ENCODE measurements at regions not wholly inside any gene's neighbourhood (a gene's known extent, or its start where the extent isn't known, plus 50 kb on each side); places are given as distances from the start of the nearest gene placed in this dataset.

DNA sequence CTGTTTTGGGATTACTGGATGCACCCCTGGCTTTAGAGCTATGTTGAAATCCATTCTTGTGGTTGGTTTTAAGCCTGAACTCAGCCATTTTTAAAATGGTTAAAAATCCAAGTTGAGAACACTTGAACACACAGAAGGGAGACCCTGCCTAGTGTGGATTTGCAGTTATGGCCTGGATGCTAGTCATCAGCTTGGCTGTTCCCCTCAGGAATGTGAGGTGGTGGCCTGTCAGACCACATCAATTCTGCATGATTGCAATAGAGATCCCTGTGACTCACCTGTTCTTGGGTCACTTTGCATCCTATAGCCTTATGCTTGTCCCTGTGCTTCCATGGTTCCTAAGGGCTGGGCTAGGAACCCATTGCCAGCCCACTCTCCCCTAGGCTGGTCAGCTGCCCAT lies 454.1 kb downstream of the ATP23 start:
- FAIRE-seq (no peak), DNase-seq (ENCODE audit: insufficient read length, low spot score) (no peak)
- TF ChIP-seq POU2F2 (IDR thresholded peaks at IDR 0.05; ENCODE audit: low read depth, low read length) (no peak), POLR2A (IDR thresholded peaks at IDR 0.05; ENCODE audit: low read depth, low read length) (no peak), SPI1 (IDR thresholded peaks at IDR 0.05; ENCODE audit: low read depth, low read length) (no peak), PAX5 (IDR thresholded peaks at IDR 0.05; ENCODE audit: insufficient read depth, low read length, severe bottlenecking) (no peak), POLR2AphosphoS5 (IDR thresholded peaks at IDR 0.05; ENCODE audit: low read depth, low read length) (no peak), TAF1 (IDR thresholded peaks at IDR 0.05; ENCODE audit: low read depth, low read length) (no peak)

- no peak for FAIRE-seq
- DNase-seq (ENCODE audit: insufficient read length, low spot score): no peak
- TF ChIP-seq POLR2A (IDR thresholded peaks at IDR 0.05; ENCODE audit: low read depth, low read length) (no peak), POU2F2 (IDR thresholded peaks at IDR 0.05; ENCODE audit: low read depth, low read length) (no peak), SPI1 (IDR thresholded peaks at IDR 0.05; ENCODE audit: low read depth, low read length) (no peak), PAX5 (IDR thresholded peaks at IDR 0.05; ENCODE audit: insufficient read depth, low read length, severe bottlenecking) (no peak), TAF1 (IDR thresholded peaks at IDR 0.05; ENCODE audit: low read depth, low read length) (no peak), POLR2AphosphoS5 (IDR thresholded peaks at IDR 0.05; ENCODE audit: low read depth, low read length) (no peak)
Measured at GRCh38 chr12:58396239-58396638, 454.9 kb downstream of the ATP23 start.

- TF ChIP-seq POU2F2 (IDR thresholded peaks at IDR 0.05; ENCODE audit: low read depth, low read length) (no peak), POLR2AphosphoS5 (IDR thresholded peaks at IDR 0.05; ENCODE audit: low read depth, low read length) (no peak), PAX5 (IDR thresholded peaks at IDR 0.05; ENCODE audit: insufficient read depth, low read length, severe bottlenecking) (no peak), POLR2A (IDR thresholded peaks at IDR 0.05; ENCODE audit: low read depth, low read length) (no peak), TAF1 (IDR thresholded peaks at IDR 0.05; ENCODE audit: low read depth, low read length) (no peak), SPI1 (IDR thresholded peaks at IDR 0.05; ENCODE audit: low read depth, low read length) (no peak)
- no peak for FAIRE-seq
Measured at GRCh38 chr12:58405363-58405762, 464.0 kb downstream of the ATP23 start.

DNA sequence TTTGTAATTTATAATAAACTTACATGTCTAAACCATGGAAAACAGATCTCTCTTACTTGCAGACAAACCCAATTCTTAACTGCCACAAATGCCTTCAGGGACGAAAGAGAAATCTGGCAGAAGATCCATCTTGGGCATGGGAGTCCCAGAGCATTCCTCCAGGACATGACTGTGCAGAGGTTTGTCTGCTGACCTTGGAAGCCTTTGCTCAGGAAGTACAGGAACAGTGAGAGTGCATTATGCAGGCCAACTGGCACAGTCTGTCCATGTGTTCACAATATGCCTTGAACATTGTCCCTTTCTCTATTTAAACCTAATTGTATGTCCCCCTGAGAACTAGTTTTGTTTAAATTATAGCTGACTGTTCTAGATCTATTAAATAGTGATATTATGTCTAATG lies 467.1 kb downstream of the ATP23 start:
- DNase-seq (ENCODE audit: insufficient read length, low spot score) (no peak), FAIRE-seq (no peak)
- TF ChIP-seq POLR2A (IDR thresholded peaks at IDR 0.05; ENCODE audit: low read depth, low read length): no peak
- no peak for TF ChIP-seq TAF1 (IDR thresholded peaks at IDR 0.05; ENCODE audit: low read depth, low read length)
- TF ChIP-seq PAX5 (IDR thresholded peaks at IDR 0.05; ENCODE audit: insufficient read depth, low read length, severe bottlenecking): no peak
- TF ChIP-seq SPI1 (IDR thresholded peaks at IDR 0.05; ENCODE audit: low read depth, low read length): no peak
- no peak for TF ChIP-seq POU2F2 (IDR thresholded peaks at IDR 0.05; ENCODE audit: low read depth, low read length)
- TF ChIP-seq POLR2AphosphoS5 (IDR thresholded peaks at IDR 0.05; ENCODE audit: low read depth, low read length): no peak

More at GRCh38 chr12:58405363-58405762, 464.0 kb downstream of the ATP23 start:
- DNase-seq (ENCODE audit: insufficient read length, low spot score): no peak

- TF ChIP-seq TAF1 (IDR thresholded peaks at IDR 0.05; ENCODE audit: low read depth, low read length): no peak
- DNase-seq (ENCODE audit: insufficient read length, low spot score) (no peak), FAIRE-seq (no peak)
Measured at GRCh38 chr12:58412461-58413060, 471.2 kb downstream of the ATP23 start.

DNA sequence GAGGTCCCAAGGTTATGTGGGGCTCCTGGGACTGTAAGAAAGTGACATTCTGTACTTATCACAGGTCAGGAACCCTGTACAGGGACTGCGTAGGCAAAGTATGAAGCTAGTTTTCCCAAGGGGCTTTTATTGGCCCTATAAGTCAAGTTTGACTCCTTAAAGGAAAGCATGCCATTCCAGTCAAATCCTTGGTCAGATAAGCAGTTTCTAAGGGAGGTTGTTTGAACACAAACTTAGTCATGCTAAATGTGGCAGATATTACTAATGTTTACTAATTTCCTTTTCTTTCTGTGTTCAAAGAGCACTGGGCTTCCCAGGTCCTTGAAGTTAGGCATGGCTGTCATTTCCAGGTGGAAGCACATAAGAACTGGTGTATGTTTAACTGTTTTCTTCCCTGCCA lies 472.4 kb downstream of the ATP23 start:
- DNase-seq (ENCODE audit: insufficient read length, low spot score): no peak
- no peak for FAIRE-seq
- no peak for TF ChIP-seq SPI1 (IDR thresholded peaks at IDR 0.05; ENCODE audit: low read depth, low read length)
- no peak for TF ChIP-seq TAF1 (IDR thresholded peaks at IDR 0.05; ENCODE audit: low read depth, low read length)
- no peak for TF ChIP-seq POLR2AphosphoS5 (IDR thresholded peaks at IDR 0.05; ENCODE audit: low read depth, low read length)
- no peak for TF ChIP-seq POU2F2 (IDR thresholded peaks at IDR 0.05; ENCODE audit: low read depth, low read length)
- TF ChIP-seq PAX5 (IDR thresholded peaks at IDR 0.05; ENCODE audit: insufficient read depth, low read length, severe bottlenecking): no peak
- no peak for TF ChIP-seq POLR2A (IDR thresholded peaks at IDR 0.05; ENCODE audit: low read depth, low read length)

DNA sequence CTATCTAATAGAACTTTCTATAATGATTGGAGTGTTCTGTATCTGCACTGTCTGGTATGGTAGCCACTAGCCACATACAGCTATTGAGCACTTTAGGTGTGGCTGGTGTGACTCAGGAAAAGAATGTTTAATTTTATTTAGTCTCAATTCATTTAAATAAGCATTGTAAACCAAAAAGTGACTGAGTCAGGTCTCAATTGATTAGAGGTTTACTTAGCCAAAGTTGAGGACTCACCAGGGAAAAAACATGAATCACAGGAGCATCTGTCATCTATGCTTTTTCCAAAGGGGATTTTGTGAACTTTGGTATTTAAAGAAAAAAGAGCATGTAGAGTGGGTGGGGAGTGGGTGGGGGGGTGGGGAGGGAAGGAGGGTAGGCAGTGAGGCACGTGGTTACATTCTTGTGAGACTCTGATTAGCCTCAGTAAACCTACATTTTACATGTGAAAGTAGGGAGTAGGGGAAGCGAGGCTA lies 473.1 kb downstream of the ATP23 start:
- no peak for FAIRE-seq

GRCh38 chr12:58415716-58416115 lies 474.3 kb downstream of the ATP23 start:
- TF ChIP-seq SPI1 (IDR thresholded peaks at IDR 0.05; ENCODE audit: low read depth, low read length) (no peak), POLR2AphosphoS5 (IDR thresholded peaks at IDR 0.05; ENCODE audit: low read depth, low read length) (no peak), PAX5 (IDR thresholded peaks at IDR 0.05; ENCODE audit: insufficient read depth, low read length, severe bottlenecking) (no peak)
- no peak for DNase-seq (ENCODE audit: insufficient read length, low spot score)
- no peak for FAIRE-seq

More for the DNA sequence above, 473.1 kb downstream of the ATP23 start:
- no peak for TF ChIP-seq POLR2AphosphoS5 (IDR thresholded peaks at IDR 0.05; ENCODE audit: low read depth, low read length)
- TF ChIP-seq SPI1 (IDR thresholded peaks at IDR 0.05; ENCODE audit: low read depth, low read length): no peak
- no peak for TF ChIP-seq PAX5 (IDR thresholded peaks at IDR 0.05; ENCODE audit: insufficient read depth, low read length, severe bottlenecking)
- no peak for TF ChIP-seq POLR2A (IDR thresholded peaks at IDR 0.05; ENCODE audit: low read depth, low read length)
- TF ChIP-seq POU2F2 (IDR thresholded peaks at IDR 0.05; ENCODE audit: low read depth, low read length): no peak
- no peak for TF ChIP-seq TAF1 (IDR thresholded peaks at IDR 0.05; ENCODE audit: low read depth, low read length)
- no peak for DNase-seq (ENCODE audit: insufficient read length, low spot score)

DNA sequence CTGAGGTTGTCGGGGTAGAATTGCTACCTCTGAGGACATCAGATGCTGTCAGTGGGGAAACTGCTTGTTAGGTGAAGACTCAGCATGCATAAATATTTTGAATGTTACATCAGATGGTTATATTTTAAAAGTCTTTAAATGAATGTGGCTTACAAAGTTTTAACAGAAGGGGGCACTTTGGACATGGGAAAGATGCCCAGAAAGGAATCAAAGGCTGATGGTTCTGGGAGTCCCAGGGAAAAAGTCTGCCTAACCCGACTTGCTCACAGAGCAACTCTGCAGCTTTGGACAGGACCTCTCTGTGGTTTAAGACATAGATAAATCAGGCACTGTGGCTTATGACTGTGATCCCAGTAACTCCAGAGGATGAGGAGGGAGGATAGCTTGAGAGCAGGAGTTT lies 474.9 kb downstream of the ATP23 start:
- DNase-seq (ENCODE audit: insufficient read length, low spot score): no peak
- no peak for TF ChIP-seq POU2F2 (IDR thresholded peaks at IDR 0.05; ENCODE audit: low read depth, low read length)
- TF ChIP-seq TAF1 (IDR thresholded peaks at IDR 0.05; ENCODE audit: low read depth, low read length): no peak
- no peak for TF ChIP-seq POLR2A (IDR thresholded peaks at IDR 0.05; ENCODE audit: low read depth, low read length)
- no peak for TF ChIP-seq SPI1 (IDR thresholded peaks at IDR 0.05; ENCODE audit: low read depth, low read length)
- TF ChIP-seq PAX5 (IDR thresholded peaks at IDR 0.05; ENCODE audit: insufficient read depth, low read length, severe bottlenecking): no peak
- no peak for TF ChIP-seq POLR2AphosphoS5 (IDR thresholded peaks at IDR 0.05; ENCODE audit: low read depth, low read length)
- no peak for FAIRE-seq

GRCh38 chr12:58419196-58419760 lies 477.9 kb downstream of the ATP23 start:
- FAIRE-seq: no peak
- TF ChIP-seq TAF1 (IDR thresholded peaks at IDR 0.05; ENCODE audit: low read depth, low read length): no peak
- no peak for TF ChIP-seq SPI1 (IDR thresholded peaks at IDR 0.05; ENCODE audit: low read depth, low read length)
- TF ChIP-seq POU2F2 (IDR thresholded peaks at IDR 0.05; ENCODE audit: low read depth, low read length): no peak
- no peak for TF ChIP-seq POLR2A (IDR thresholded peaks at IDR 0.05; ENCODE audit: low read depth, low read length)
- TF ChIP-seq PAX5 (IDR thresholded peaks at IDR 0.05; ENCODE audit: insufficient read depth, low read length, severe bottlenecking): no peak
- no peak for TF ChIP-seq POLR2AphosphoS5 (IDR thresholded peaks at IDR 0.05; ENCODE audit: low read depth, low read length)
- no peak for DNase-seq (ENCODE audit: insufficient read length, low spot score)
